MCF 10A (cell line): ENCODE measurements at regions not wholly inside any gene's neighbourhood (a gene's known extent, or its start where the extent isn't known, plus 50 kb on each side); places are given as distances from the start of the nearest gene placed in this dataset.

ENCODE experiments used
- BruUV-seq: library from RNA; stranded (reverse); fragments of 400-500 nt; replicated peaks from 2 replicates; lab custom pipeline; 2021; lab: Mats Ljungman, UMichigan
- CTCF ChIA-PET: fragments of 300-600 bp; sonication (Branson Sonifier 250); formaldehyde crosslinking; extraction: SDS; loops from one replicate; lab custom pipeline; 2021; ENCODE audit warnings: antibody characterized with exemption, inconsistent platforms; lab: Yijun Ruan, JAX
- POLR2A ChIA-PET: fragments of 300-600, 350-650 bp; sonication (Branson Sonifier 250); formaldehyde crosslinking; extraction: SDS; loops from one replicate; lab custom pipeline; 2020; ENCODE audit warnings: antibody characterized with exemption, inconsistent platforms; lab: Yijun Ruan, JAX
- DNase-seq: peaks from one replicate; pipeline ENCODE4 v3.0.0-alpha.2; 2018; ENCODE audit not compliant: unreplicated experiment
- H3K27ac Mint-ChIP-seq: one replicate; pipeline ENCODE4 v1.8.0; 2022; ENCODE audit warnings: mild to moderate bottlenecking, low read depth, mixed read lengths; ENCODE audit not compliant: unreplicated experiment
- H3K27me3 Mint-ChIP-seq: one replicate; pipeline ENCODE4 v1.8.0; 2022; ENCODE audit warnings: mixed read lengths; ENCODE audit not compliant: insufficient read depth, unreplicated experiment
- H3K36me3 Mint-ChIP-seq: one replicate; pipeline ENCODE4 v1.8.0; 2022; ENCODE audit warnings: mild to moderate bottlenecking, moderate library complexity, mixed read lengths; ENCODE audit not compliant: insufficient read depth, unreplicated experiment
- H3K4me1 Mint-ChIP-seq: one replicate; pipeline ENCODE4 v1.8.0; 2022; ENCODE audit warnings: mixed read lengths; ENCODE audit not compliant: insufficient read depth, unreplicated experiment
- H3K4me3 Mint-ChIP-seq: one replicate; pipeline ENCODE4 v1.8.0; 2022; ENCODE audit warnings: mild to moderate bottlenecking, moderate library complexity, mixed read lengths; ENCODE audit not compliant: unreplicated experiment
- H3K9me3 Mint-ChIP-seq: one replicate; pipeline ENCODE4 v1.8.0; 2022; ENCODE audit warnings: mixed read lengths; ENCODE audit not compliant: unreplicated experiment
- CTCF ChIP-seq: fragments of 200-600 bp; IDR thresholded peaks from one replicate; pipeline ENCODE4 v1.8.0; 2022; ENCODE audit warnings: antibody characterized with exemption, mild to moderate bottlenecking; ENCODE audit not compliant: unreplicated experiment
- intact Hi-C: fragments of 100-400 bp; cut with micrococcal nuclease; formaldehyde crosslinking; loops from 2 replicates; pipeline ENCODE4 v1.14.1; 2022

GRCh38 chr2:34332813-34333212 is 733.7 kb upstream of the FAM98A start:
- no peaks in the 10 kb centered on the region for H3K27me3 Mint-ChIP-seq
- peaks cover 5% of the 10 kb centered on the region for H3K4me1 Mint-ChIP-seq
- no peak overlapping the region for H3K4me3 Mint-ChIP-seq
- no peak for DNase-seq
- ChIA-PET CTCF (interaction anchor here (1.1 kb wide), 1 partner anchor 13 kb away, joined by 5 read pairs; no protein-coding TSS in a partner anchor), POLR2A (interaction anchor here (0.6 kb wide), 1 partner anchor 14 kb away, joined by 3 read pairs; no protein-coding TSS in a partner anchor)
- H3K27ac Mint-ChIP-seq = no peak overlapping the region
- H3K9me3 Mint-ChIP-seq = no peaks in the 10 kb centered on the region
- BruUV-seq = no TSS peak
- TF ChIP-seq CTCF = no peak
- intact Hi-C loops = no loop called here
- no peaks in the 10 kb centered on the region for H3K36me3 Mint-ChIP-seq

GRCh38 chr2:34320056-34320455 is 721.0 kb upstream of the FAM98A start:
- H3K9me3 Mint-ChIP-seq = no peaks in the 10 kb centered on the region
- H3K4me3 Mint-ChIP-seq = no peak overlapping the region
- TF ChIP-seq CTCF = no peak
- H3K4me1 Mint-ChIP-seq = peaks cover 11% of the 10 kb centered on the region
- no peak overlapping the region for H3K27ac Mint-ChIP-seq
- H3K36me3 Mint-ChIP-seq = no peaks in the 10 kb centered on the region
- intact Hi-C loops = no loop called here
- ChIA-PET CTCF (interaction anchor here (1.1 kb wide), 1 partner anchor 13 kb away, joined by 5 read pairs; no protein-coding TSS in a partner anchor), POLR2A (no interaction called here)
- no TSS peak for BruUV-seq
- DNase-seq = no peak
- H3K27me3 Mint-ChIP-seq = no peaks in the 10 kb centered on the region

- H3K27ac Mint-ChIP-seq = no peak overlapping the region
- intact Hi-C loops = no loop called here
- H3K27me3 Mint-ChIP-seq = no peaks in the 10 kb centered on the region
- no peak for TF ChIP-seq CTCF
- BruUV-seq = no TSS peak
- no peak overlapping the region for H3K4me3 Mint-ChIP-seq
- H3K36me3 Mint-ChIP-seq = no peaks in the 10 kb centered on the region
- no peaks in the 10 kb centered on the region for H3K9me3 Mint-ChIP-seq
- CTCF ChIA-PET = interaction anchor here (1.6 kb wide), 1 partner anchor 21 kb away, joined by 8 read pairs; no protein-coding TSS in a partner anchor
- DNase-seq = no peak
- H3K4me1 Mint-ChIP-seq = peaks cover 11% of the 10 kb centered on the region
- POLR2A ChIA-PET = interaction anchor here (1.3 kb wide), 1 partner anchor 11 kb away, joined by 4 read pairs; no protein-coding TSS in a partner anchor
These were observed 718.7 kb upstream of the FAM98A start for GRCh38 chr2:34317797-34318196.

- Mint-ChIP-seq H3K4me1 (peaks cover 11% of the 10 kb centered on the region), H3K9me3 (no peaks in the 10 kb centered on the region), H3K36me3 (no peaks in the 10 kb centered on the region), H3K27me3 (no peaks in the 10 kb centered on the region), H3K4me3 (no peak overlapping the region), H3K27ac (no peak overlapping the region)
- no peak for TF ChIP-seq CTCF
- intact Hi-C loops = no loop called here
- ChIA-PET CTCF (interaction anchor here (0.5 to 1.6 kb wide), 3 partner anchors 22 to 227 kb away, joined by 3 to 8 read pairs (median 3); no protein-coding TSS in a partner anchor), POLR2A (no interaction called here)
- no peak for DNase-seq
- no TSS peak for BruUV-seq
These were observed 717.7 kb upstream of the FAM98A start for GRCh38 chr2:34316788-34317187.
